ENCODE measurements at regions not wholly inside any gene's neighbourhood (a gene's known extent, or its start where the extent isn't known, plus 50 kb on each side); places are given as distances from the start of the nearest gene placed in this dataset.
A peak's percentile ranks its signal among the peaks of the same experiment; 100 is the strongest.
"Not testable (repeated sequence)": the region's sequence is repeated elsewhere in the genome, so short reads cannot be mapped to it uniquely, and the experiment has no call there.

- Histone ChIP-seq H3K27ac (ENCODE audit: low read depth, low read length, severe bottlenecking) (no peak overlapping the region), H3K36me3 (ENCODE audit: control insufficient read depth, insufficient read depth, low read length) (no peaks in the 10 kb centered on the region), H3K4me1 (ENCODE audit: control insufficient read depth, insufficient read depth, low read length, poor library complexity, severe bottlenecking) (peaks cover 9% of the 10 kb centered on the region), H3K9me3 (ENCODE audit: control insufficient read depth, low read length) (no peaks in the 10 kb centered on the region), H3K4me3 (ENCODE audit: extremely low read depth, insufficient read depth, low read length, poor library complexity, severe bottlenecking) (no peak overlapping the region)
- 57 to 80% methylated on average over 1 of the region's 2 CpGs for WGBS, 2 experiments (ENCODE audit: insufficient coverage in 2 of 2)
These were observed 78.9 kb downstream of the TRIM43 start for GRCh38 chr2:95670686-95671085.

DNA sequence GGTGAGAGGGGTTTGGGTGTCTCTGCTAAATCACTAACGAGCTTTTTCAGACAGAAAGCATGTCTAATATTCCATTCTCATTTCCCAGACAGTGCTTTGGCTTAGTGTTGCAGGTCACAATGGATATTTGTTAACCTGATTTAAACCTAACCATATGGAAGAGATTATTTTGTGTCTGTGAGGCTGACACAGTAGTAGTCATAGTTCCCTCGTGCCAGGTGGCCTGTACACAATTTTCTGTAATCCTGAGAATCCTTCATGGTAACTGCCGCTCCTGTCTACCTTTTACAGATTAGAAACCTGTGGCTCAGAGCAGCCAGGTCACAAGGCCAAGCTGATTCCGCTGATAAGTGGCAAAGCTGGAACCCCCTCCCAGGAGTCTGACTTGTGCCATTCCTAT, 79.4 kb downstream of the TRIM43 start:
- H3K36me3 ChIP-seq (ENCODE audit: control insufficient read depth, insufficient read depth, low read length); H3K9me3 ChIP-seq (ENCODE audit: control insufficient read depth, low read length); H3K4me1 ChIP-seq (ENCODE audit: control insufficient read depth, insufficient read depth, low read length, poor library complexity, severe bottlenecking); H3K27ac ChIP-seq (ENCODE audit: low read depth, low read length, severe bottlenecking); H3K4me3 ChIP-seq (ENCODE audit: extremely low read depth, insufficient read depth, low read length, poor library complexity, severe bottlenecking): not testable (repeated sequence)
- WGBS, 2 experiments (ENCODE audit: insufficient coverage in 2 of 2), result 96 to 97% methylated on average over 3 of the region's 4 CpGs

- H3K4me1 ChIP-seq (ENCODE audit: control insufficient read depth, insufficient read depth, low read length, poor library complexity, severe bottlenecking), result not testable (repeated sequence)
- no CpG with 5 or more reads among the region's 1 CpG for WGBS, 2 experiments (ENCODE audit: insufficient coverage in 2 of 2)
These were observed 80.2 kb downstream of the TRIM43 start for GRCh38 chr2:95671992-95672391.

DNA sequence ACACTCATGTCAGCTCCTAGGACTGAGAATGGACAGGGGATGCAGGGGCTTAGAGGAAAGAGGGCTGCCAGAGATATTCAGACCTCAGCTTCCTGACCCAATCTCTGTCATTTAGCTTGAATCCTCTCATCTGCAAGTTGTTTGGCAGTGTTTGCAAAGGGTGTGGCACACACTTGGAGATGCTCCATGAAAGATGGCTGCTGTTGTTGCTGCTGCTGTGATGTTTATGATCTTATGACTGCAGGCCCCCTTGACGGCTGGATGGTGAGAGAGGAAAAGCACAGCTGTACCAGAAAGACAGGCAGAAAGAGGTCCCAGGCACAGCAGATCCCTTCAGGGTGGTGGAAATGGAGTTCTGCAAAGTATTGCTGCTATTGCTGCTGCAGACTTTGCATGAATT, 80.7 kb downstream of the TRIM43 start:
- H3K9me3 ChIP-seq (ENCODE audit: control insufficient read depth, low read length); H3K4me3 ChIP-seq (ENCODE audit: extremely low read depth, insufficient read depth, low read length, poor library complexity, severe bottlenecking); H3K27ac ChIP-seq (ENCODE audit: low read depth, low read length, severe bottlenecking); H3K4me1 ChIP-seq (ENCODE audit: control insufficient read depth, insufficient read depth, low read length, poor library complexity, severe bottlenecking); H3K36me3 ChIP-seq (ENCODE audit: control insufficient read depth, insufficient read depth, low read length): not testable (repeated sequence)
- no CpG with 5 or more reads among the region's 1 CpG for WGBS, 2 experiments (ENCODE audit: insufficient coverage in 2 of 2)

More at GRCh38 chr2:95671992-95672391, 80.2 kb downstream of the TRIM43 start:
- H3K36me3 ChIP-seq (ENCODE audit: control insufficient read depth, insufficient read depth, low read length); H3K4me3 ChIP-seq (ENCODE audit: extremely low read depth, insufficient read depth, low read length, poor library complexity, severe bottlenecking); H3K9me3 ChIP-seq (ENCODE audit: control insufficient read depth, low read length); H3K27ac ChIP-seq (ENCODE audit: low read depth, low read length, severe bottlenecking): not testable (repeated sequence)

GRCh38 chr2:95674186-95674585, 82.4 kb downstream of the TRIM43 start:
- WGBS, 2 experiments (ENCODE audit: insufficient coverage in 2 of 2), result 74 to 89% methylated on average over 4 of the region's 5 CpGs
- H3K4me3 ChIP-seq (ENCODE audit: extremely low read depth, insufficient read depth, low read length, poor library complexity, severe bottlenecking), result no peak overlapping the region
- no peaks in the 10 kb centered on the region for H3K9me3 ChIP-seq (ENCODE audit: control insufficient read depth, low read length)
- H3K36me3 ChIP-seq (ENCODE audit: control insufficient read depth, insufficient read depth, low read length), result no peaks in the 10 kb centered on the region
- H3K4me1 ChIP-seq (ENCODE audit: control insufficient read depth, insufficient read depth, low read length, poor library complexity, severe bottlenecking), result peaks cover 9% of the 10 kb centered on the region
- no peak overlapping the region for H3K27ac ChIP-seq (ENCODE audit: low read depth, low read length, severe bottlenecking)

GRCh38 chr2:95676573-95676972, 84.8 kb downstream of the TRIM43 start:
- 50 to 67% methylated on average over 1 of the region's 1 CpG for WGBS, 2 experiments (ENCODE audit: insufficient coverage in 2 of 2)
- H3K36me3 ChIP-seq (ENCODE audit: control insufficient read depth, insufficient read depth, low read length); H3K27ac ChIP-seq (ENCODE audit: low read depth, low read length, severe bottlenecking); H3K4me3 ChIP-seq (ENCODE audit: extremely low read depth, insufficient read depth, low read length, poor library complexity, severe bottlenecking); H3K9me3 ChIP-seq (ENCODE audit: control insufficient read depth, low read length); H3K4me1 ChIP-seq (ENCODE audit: control insufficient read depth, insufficient read depth, low read length, poor library complexity, severe bottlenecking): not testable (repeated sequence)

DNA sequence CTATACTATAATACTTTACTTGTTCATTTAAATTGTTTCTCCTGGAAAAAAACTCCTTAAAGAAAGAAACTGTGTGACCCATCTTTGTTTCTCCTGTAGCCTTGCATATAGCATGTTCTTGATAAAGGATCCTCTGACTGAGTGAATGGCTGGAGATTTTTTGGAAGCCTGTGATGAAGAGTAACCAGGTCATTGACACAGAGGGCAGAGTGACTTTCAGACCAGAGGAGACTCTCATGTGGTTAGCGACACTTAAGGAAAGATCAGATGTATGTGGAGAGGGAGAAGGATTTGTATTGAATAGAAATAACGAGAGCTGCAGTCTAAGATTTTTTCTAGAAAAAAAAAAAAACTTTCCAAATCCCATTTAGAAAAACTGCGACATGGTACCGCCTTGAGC, 85.5 kb downstream of the TRIM43 start:
- Histone ChIP-seq H3K4me1 (ENCODE audit: control insufficient read depth, insufficient read depth, low read length, poor library complexity, severe bottlenecking) (no peaks in the 10 kb centered on the region), H3K27ac (ENCODE audit: low read depth, low read length, severe bottlenecking) (no peak overlapping the region), H3K36me3 (ENCODE audit: control insufficient read depth, insufficient read depth, low read length) (no peaks in the 10 kb centered on the region), H3K4me3 (ENCODE audit: extremely low read depth, insufficient read depth, low read length, poor library complexity, severe bottlenecking) (no peak overlapping the region), H3K9me3 (ENCODE audit: control insufficient read depth, low read length) (no peaks in the 10 kb centered on the region)
- WGBS, 2 experiments (ENCODE audit: insufficient coverage in 2 of 2), result 92 to 100% methylated on average over 2 of the region's 4 CpGs

GRCh38 chr2:95677833-95678232, 86.0 kb downstream of the TRIM43 start:
- H3K27ac ChIP-seq (ENCODE audit: low read depth, low read length, severe bottlenecking); H3K4me3 ChIP-seq (ENCODE audit: extremely low read depth, insufficient read depth, low read length, poor library complexity, severe bottlenecking); H3K36me3 ChIP-seq (ENCODE audit: control insufficient read depth, insufficient read depth, low read length); H3K4me1 ChIP-seq (ENCODE audit: control insufficient read depth, insufficient read depth, low read length, poor library complexity, severe bottlenecking); H3K9me3 ChIP-seq (ENCODE audit: control insufficient read depth, low read length): not testable (repeated sequence)
- 67 to 100% methylated on average over 1 to 2 of the region's 3 CpGs for WGBS, 2 experiments (ENCODE audit: insufficient coverage in 2 of 2)

DNA sequence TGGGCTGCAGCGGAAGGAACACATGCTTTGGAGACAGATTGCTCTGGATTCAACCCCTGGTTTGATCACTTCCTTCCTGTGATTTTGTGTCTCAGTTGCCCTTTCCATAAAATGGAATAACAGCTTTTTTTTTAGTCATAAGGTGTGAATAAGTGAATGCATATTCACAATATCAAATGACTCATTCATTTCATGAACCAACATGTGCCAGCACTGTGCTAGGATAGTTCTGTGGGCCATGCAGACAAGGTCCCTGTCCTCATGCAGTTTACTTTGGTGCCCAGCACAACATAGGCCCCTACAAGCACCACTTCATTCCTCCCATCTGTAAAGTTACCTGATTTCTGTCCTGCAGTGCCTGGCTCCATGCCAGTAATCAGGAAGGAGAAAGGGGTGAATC, 89.4 kb downstream of the TRIM43 start:
- not testable (repeated sequence) for H3K36me3 ChIP-seq (ENCODE audit: control insufficient read depth, insufficient read depth, low read length); H3K4me1 ChIP-seq (ENCODE audit: control insufficient read depth, insufficient read depth, low read length, poor library complexity, severe bottlenecking); H3K9me3 ChIP-seq (ENCODE audit: control insufficient read depth, low read length); H3K27ac ChIP-seq (ENCODE audit: low read depth, low read length, severe bottlenecking); H3K4me3 ChIP-seq (ENCODE audit: extremely low read depth, insufficient read depth, low read length, poor library complexity, severe bottlenecking)
- WGBS, 2 experiments (ENCODE audit: insufficient coverage in 2 of 2), result 100% methylated on average over 1 of the region's 1 CpG

DNA sequence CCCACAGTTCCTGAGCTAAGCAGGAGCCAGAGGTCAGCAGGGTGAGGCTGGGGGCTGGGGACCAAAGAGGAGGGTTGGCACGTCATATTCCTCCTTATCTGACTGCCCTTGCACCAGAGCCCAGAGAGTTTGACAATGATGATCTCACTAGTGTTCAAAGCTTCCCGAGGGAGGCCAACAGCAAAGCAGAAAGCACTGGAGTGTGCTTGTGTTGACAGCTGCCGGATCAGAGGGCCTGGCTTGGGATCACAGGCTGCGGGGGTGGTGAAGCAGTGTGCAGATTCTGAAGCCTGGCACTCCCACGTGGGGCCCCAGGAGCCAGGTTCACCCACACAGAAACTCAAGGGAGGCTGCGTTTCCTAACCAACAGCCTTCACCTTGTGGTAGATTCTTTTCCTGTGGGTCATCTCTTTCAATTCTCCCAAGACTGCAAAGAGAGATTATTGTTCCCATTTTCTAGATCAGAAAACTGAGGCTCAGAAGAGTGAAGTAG, 89.8 kb downstream of the TRIM43 start:
- H3K27ac ChIP-seq (ENCODE audit: low read depth, low read length, severe bottlenecking); H3K9me3 ChIP-seq (ENCODE audit: control insufficient read depth, low read length); H3K36me3 ChIP-seq (ENCODE audit: control insufficient read depth, insufficient read depth, low read length); H3K4me3 ChIP-seq (ENCODE audit: extremely low read depth, insufficient read depth, low read length, poor library complexity, severe bottlenecking); H3K4me1 ChIP-seq (ENCODE audit: control insufficient read depth, insufficient read depth, low read length, poor library complexity, severe bottlenecking): not testable (repeated sequence)
- WGBS, 2 experiments (ENCODE audit: insufficient coverage in 2 of 2), result 57% methylated on average over 1 of the region's 6 CpGs; no CpG with 5 or more reads in 1 of the 2 experiments

GRCh38 chr2:95682889-95683517, 91.2 kb downstream of the TRIM43 start:
- H3K4me3 ChIP-seq (ENCODE audit: extremely low read depth, insufficient read depth, low read length, poor library complexity, severe bottlenecking), result peak overlapping the region; percentile 36
- WGBS, 2 experiments (ENCODE audit: insufficient coverage in 2 of 2), result 20% methylated on average over 4 of the region's 19 CpGs
- not testable (repeated sequence) for H3K9me3 ChIP-seq (ENCODE audit: control insufficient read depth, low read length); H3K4me1 ChIP-seq (ENCODE audit: control insufficient read depth, insufficient read depth, low read length, poor library complexity, severe bottlenecking); H3K36me3 ChIP-seq (ENCODE audit: control insufficient read depth, insufficient read depth, low read length)
- peak overlapping the region; percentile 66 for H3K27ac ChIP-seq (ENCODE audit: low read depth, low read length, severe bottlenecking)
